ENCODE measurements at regions not wholly inside any gene's neighbourhood (a gene's known extent, or its start where the extent isn't known, plus 50 kb on each side); places are given as distances from the start of the nearest gene placed in this dataset.
A peak's percentile ranks its signal among the peaks of the same experiment; 100 is the strongest.
"Not testable (repeated sequence)": the region's sequence is repeated elsewhere in the genome, so short reads cannot be mapped to it uniquely, and the experiment has no call there.

- no peak for DNase-seq (ENCODE audit: low spot score)
Observed at GRCh38 chr5:91243286-91243685, 139.8 kb downstream of the ARRDC3 start.

DNA sequence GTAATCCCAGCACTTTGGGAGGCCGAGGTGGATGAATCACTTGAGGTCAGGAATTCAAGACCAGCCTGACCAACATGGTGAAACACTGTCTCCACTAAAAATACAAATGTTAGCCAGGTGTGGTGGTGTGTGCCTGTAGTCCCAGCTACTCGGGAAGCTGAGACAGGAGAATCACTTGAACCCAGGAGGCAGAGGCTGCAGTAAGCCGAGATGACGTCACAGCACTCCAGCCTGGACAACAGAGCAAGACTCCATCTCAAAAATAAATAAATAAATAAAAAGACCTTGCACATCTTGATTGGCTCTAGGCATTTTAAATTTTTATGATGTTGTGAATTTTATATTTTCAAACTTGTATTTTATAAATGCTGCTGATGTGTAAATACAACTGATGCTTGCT, 141.7 kb downstream of the ARRDC3 start:
- DNase-seq (ENCODE audit: low spot score), result not testable (repeated sequence)

- no peak for DNase-seq (ENCODE audit: low spot score)
Observed at GRCh38 chr5:91240175-91240574, 142.9 kb downstream of the ARRDC3 start.

- no peak for DNase-seq (ENCODE audit: low spot score)
Observed at GRCh38 chr5:91235271-91235694, 147.8 kb downstream of the ARRDC3 start.

DNA sequence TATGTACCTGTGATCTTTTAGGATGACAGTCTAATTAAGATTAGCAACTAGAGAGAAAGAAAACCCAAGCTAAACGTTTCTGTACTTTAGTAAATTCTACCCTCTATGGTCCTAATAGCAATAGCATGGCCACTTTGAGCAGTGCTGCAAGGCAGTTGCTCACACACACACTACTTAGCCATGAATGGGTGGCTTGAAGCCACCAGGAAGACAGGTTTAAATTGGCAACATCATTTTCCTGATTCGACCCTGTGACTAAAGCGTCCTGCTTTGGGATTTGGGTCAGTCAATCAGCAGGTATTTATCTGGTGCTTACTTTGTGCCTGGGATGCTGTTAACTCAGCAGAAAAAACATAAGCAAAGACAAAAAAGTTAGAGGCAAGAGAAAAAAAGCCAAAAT, 150.6 kb downstream of the ARRDC3 start:
- DNase-seq (ENCODE audit: low spot score), result no peak

DNA sequence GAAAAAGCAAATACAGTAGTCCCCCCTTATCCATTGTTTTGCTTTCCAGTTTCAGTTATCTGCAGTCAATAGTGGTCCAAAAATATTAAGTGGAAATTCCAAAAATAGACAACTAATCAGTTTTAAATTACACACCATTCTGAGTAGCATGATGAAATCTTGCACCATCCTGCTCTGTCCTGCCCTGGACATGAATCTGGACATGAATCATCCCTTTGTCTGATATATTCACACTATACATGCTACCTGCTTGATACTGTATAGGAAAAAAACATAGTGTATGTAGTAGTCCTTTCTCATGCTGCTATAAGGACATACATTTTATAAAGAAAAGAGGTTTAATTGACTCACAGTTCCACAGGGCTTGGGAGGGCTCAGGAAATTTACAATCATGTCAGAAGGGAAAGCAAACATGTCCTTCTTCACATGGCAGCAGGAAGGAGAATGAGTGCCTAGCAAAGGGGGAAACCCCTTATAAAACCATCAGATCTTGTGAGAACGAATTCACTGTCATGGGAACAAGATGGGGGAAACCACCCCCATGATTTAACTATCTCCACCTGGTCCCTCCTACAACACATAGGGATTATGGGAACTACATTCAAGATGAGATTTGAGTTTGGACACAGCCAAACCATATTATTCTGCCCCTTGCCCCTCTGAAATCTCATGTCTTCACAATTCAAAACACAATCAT, 153.9 kb downstream of the ARRDC3 start:
- no peak for DNase-seq (ENCODE audit: low spot score)

GRCh38 chr5:91228188-91228587, 154.9 kb downstream of the ARRDC3 start:
- DNase-seq (ENCODE audit: low spot score), result no peak

- no peak for DNase-seq (ENCODE audit: low spot score)
Observed at GRCh38 chr5:91225848-91226686, 157.1 kb downstream of the ARRDC3 start.

GRCh38 chr5:91224969-91225368, 158.1 kb downstream of the ARRDC3 start:
- no peak for DNase-seq (ENCODE audit: low spot score)

GRCh38 chr5:91224456-91224855, 158.7 kb downstream of the ARRDC3 start:
- DNase-seq (ENCODE audit: low spot score), result peak; percentile 16

- no peak for DNase-seq (ENCODE audit: low spot score)
Observed at GRCh38 chr5:91223886-91224285, 159.2 kb downstream of the ARRDC3 start.

DNA sequence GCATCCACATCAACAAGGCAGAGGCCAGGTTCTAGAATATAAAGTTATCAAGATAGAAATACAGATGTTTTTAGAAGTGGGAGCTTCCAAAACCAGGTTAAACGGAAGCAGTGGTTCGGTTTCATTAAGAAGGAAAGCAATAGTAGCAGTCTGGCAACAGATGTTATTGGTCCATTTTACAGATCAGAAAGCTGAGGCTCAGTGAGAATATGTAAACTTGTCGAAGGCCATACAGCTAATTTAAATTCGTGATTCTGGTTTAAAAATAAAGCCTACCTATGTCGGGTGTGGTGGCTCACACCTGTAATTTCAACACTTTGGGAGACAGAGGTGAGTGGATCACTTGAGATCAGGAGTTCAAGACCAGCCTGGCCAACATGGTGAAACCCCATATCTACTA, 160.6 kb downstream of the ARRDC3 start:
- DNase-seq (ENCODE audit: low spot score), result no peak

DNA sequence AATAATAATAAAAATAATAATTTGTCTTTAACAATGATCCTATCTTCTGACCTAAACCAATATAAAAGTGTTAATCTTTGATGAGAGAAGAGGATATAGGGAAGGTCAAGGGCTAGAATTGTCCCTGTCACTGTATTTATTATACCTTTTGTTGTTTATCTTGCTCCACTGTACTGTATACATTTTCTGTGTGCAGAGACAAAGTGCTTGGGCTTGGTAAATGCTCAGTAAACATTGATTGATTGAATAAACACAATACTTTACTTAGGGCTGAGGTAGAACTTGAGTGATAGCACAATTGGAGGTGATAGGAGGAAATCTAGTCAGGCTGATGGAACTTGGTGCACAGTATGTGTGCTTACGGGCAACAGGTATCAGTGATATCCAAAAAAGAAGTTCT, 161.2 kb downstream of the ARRDC3 start:
- no peak for DNase-seq (ENCODE audit: low spot score)

DNA sequence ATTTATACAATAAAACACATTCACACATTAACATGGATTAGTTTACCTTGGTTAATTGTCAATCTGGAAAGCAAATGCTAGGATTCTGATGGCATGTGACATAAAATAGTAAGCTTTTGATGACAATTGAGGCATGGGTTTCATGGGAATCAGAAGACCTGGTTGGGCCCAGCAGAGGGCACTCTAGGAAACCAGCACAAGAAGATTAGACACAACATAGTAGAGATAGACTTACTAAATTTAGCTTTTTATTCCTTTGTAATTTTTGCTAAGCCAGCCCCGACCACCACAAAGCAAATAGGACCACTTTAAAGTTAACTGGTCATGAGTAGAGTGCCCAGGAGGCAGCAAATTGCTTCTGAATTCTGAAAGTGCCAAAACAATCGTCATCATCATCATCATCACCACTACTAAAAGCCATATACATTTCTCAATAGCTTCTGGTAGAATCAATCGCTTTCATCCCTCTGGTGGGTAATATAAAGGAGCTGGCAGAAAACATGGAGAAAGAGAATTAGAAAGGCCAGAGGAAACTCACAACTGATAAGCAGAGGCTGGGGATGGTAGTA, 163.2 kb downstream of the ARRDC3 start:
- DNase-seq (ENCODE audit: low spot score), result peak; percentile 11

- peak; percentile 6 for DNase-seq (ENCODE audit: low spot score)
Observed at GRCh38 chr5:91219091-91219802, 163.9 kb downstream of the ARRDC3 start.

DNA sequence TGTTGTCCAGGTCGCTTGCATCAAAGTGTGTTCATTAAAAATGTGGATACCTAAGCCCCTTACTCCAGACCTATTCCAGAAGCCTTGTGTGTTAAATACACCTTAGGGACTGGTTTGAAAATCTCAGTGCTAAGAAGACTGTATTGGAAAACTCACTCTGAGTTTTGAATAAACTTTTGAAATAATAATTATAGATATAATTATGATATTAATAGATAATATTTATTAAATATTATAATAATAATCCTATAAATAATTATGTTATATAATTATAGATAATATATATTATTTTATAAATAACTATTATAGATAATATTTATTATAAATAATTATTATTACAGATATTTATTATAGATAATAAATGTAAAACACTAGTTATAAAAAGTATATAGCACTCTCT, 165.3 kb downstream of the ARRDC3 start:
- DNase-seq (ENCODE audit: low spot score), result no peak

GRCh38 chr5:91214571-91214970, 168.5 kb downstream of the ARRDC3 start:
- DNase-seq (ENCODE audit: low spot score), result no peak
